HUES48 (cell line): ENCODE measurements at regions not wholly inside any gene's neighbourhood (a gene's known extent, or its start where the extent isn't known, plus 50 kb on each side); places are given as distances from the start of the nearest gene placed in this dataset.

Experiments
- H3K27ac ChIP-seq: one replicate; pipeline ENCODE4 v1.7.0; 2013; ENCODE audit warnings: low read depth, low read length, inconsistent platforms
- H3K27me3 ChIP-seq: 2 replicates; pipeline ENCODE4 v1.6.1; 2013; ENCODE audit warnings: mild to moderate bottlenecking, low read length; ENCODE audit not compliant: control insufficient read depth, insufficient read depth
- H3K36me3 ChIP-seq: 2 replicates; pipeline ENCODE4 v1.6.1; 2013; ENCODE audit warnings: low read length; ENCODE audit not compliant: control insufficient read depth, insufficient read depth
- H3K4me1 ChIP-seq: 2 replicates; pipeline ENCODE4 v1.6.1; 2013; ENCODE audit warnings: mild to moderate bottlenecking, low read length; ENCODE audit not compliant: control insufficient read depth, insufficient read depth
- H3K4me3 ChIP-seq: 2 replicates; pipeline ENCODE4 v1.5.1; 2013; ENCODE audit warnings: mild to moderate bottlenecking, low read depth, low read length
- H3K9ac ChIP-seq: 2 replicates; pipeline ENCODE4 v1.6.1; 2013; ENCODE audit warnings: mild to moderate bottlenecking, low read depth, low read length, moderate library complexity
- H3K9me3 ChIP-seq: 2 replicates; pipeline ENCODE4 v1.6.1; 2013; ENCODE audit warnings: low read length; ENCODE audit not compliant: control insufficient read depth, insufficient read depth

DNA sequence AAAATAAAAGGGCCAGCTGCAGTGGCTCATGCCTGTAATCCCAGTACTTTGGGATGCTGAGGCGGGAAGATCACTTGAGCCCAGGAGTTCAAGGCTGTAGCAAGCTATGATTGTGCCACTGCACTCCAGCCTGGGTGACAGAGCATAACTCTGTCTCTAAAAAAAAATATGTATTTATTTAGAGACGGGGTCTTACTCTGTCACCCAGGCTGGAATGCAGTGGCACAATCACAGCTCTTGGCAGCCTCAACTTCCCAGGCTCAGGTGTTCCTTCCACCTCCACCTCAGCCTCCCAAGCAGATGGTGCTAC lies 179.3 kb upstream of the ATF7IP start:
- Histone ChIP-seq H3K4me3 (no peak overlapping the region), H3K27ac (no peak overlapping the region), H3K4me1 (no peaks in the 10 kb centered on the region), H3K36me3 (no peaks in the 10 kb centered on the region), H3K9ac (no peak overlapping the region), H3K27me3 (no peaks in the 10 kb centered on the region), H3K9me3 (no peaks in the 10 kb centered on the region)

DNA sequence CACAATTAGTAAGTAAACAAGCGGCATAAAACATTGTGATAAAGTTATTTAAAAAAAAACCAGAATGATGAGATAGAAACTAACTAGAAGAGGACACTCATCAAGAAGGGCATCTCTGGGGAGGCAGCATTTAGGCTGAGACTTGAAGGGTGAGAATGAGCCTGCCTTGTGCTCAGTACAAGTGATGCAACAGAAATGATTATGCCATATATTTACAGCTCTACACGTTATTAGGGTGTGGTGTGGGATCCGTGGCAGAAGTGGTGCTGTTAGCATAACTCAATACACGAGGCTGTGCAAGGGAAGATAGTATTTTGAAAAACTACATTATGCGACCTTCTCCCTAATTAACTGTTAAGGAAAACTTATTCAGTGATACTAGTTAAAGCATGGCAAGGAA lies 178.5 kb upstream of the ATF7IP start:
- H3K36me3 ChIP-seq = no peaks in the 10 kb centered on the region
- no peak overlapping the region for H3K9ac ChIP-seq
- no peaks in the 10 kb centered on the region for H3K27me3 ChIP-seq
- H3K9me3 ChIP-seq = no peaks in the 10 kb centered on the region
- no peak overlapping the region for H3K27ac ChIP-seq
- no peaks in the 10 kb centered on the region for H3K4me1 ChIP-seq
- H3K4me3 ChIP-seq = no peak overlapping the region

DNA sequence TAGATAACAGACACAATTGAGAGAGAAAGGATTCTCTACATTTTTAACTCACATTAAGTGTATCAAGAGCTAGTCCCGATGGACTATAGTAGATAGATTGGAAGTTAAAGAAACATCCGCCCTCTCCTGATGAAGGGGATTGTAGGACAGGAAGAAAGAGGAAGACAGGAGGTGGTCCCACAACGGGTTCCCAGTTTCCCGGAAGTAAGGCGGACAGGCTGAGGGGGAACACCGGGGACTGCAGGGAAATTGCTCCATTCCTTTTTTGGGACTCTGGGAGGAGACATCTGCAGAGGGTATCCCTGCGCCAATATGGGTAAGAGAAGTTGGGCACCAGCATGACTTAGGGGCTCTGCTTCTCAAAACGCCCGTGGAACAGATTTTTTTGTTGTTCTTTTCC lies 177.5 kb upstream of the ATF7IP start:
- Histone ChIP-seq H3K36me3 (no peaks in the 10 kb centered on the region), H3K27me3 (no peaks in the 10 kb centered on the region), H3K9ac (no peak overlapping the region), H3K27ac (no peak overlapping the region), H3K9me3 (no peaks in the 10 kb centered on the region), H3K4me3 (no peak overlapping the region), H3K4me1 (no peaks in the 10 kb centered on the region)

DNA sequence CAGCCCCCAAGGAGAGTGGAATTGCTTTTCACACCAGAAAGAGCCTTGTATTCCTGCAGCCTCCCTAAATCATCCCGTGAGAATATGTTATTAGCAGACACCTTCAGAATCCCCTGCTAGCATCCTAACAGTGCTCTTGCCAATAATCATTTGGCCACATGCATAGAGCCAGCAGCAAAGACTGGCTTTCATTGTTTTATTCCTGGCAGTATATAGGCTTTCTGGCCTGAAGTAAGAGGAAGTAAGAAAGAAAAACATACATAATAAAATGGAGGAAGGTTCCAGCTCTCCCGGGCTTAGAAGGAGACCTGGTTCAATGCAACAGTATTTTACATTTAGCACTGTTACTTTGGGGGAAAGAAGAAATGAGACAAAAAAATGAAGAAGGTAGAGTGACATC lies 176.7 kb upstream of the ATF7IP start:
- Histone ChIP-seq H3K4me3 (no peak overlapping the region), H3K9me3 (no peaks in the 10 kb centered on the region), H3K27me3 (no peaks in the 10 kb centered on the region), H3K36me3 (no peaks in the 10 kb centered on the region), H3K4me1 (no peaks in the 10 kb centered on the region; the same call in 1 of the 2 replicates), H3K27ac (no peak overlapping the region), H3K9ac (no peak overlapping the region)

DNA sequence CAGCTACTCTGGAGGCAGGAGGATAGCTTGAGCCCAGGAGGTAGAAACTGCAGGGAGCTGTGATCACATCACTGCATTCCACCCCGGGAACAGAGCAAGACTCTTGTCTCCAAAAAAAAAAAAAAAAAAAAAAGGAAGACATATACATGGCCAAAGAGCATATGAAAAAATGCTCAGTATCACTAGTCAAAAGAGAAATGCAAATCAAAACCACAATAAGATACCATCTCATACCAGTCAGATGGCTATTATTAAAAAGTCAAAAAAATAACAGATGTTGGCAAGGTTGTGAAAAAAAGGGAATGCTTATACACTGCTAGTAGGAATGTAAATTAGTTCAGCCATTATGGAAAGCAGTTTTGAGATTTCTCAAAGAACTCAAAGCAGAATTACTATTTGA lies 174.8 kb upstream of the ATF7IP start:
- Histone ChIP-seq H3K4me1 (peaks cover 11% of the 10 kb centered on the region), H3K4me3 (no peak overlapping the region), H3K9me3 (no peaks in the 10 kb centered on the region)

DNA sequence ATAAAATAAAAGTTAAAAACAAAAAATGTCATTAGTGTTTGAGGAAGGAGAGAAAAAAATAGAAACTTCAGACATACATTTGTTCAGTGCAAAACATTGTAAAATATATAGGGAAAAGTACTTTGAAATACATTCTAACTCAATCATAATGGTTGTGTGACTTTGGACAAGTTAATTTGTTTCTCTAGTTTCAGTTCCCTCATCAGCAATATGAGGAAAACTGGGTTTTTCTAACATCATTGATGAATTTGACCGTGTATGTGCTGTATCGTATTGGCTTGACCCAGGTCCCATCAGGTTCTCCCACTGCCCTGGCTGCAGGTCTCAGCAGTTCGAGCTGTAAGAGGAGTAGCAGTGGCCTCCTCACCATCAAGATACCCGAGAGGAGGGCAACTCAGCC lies 173.9 kb upstream of the ATF7IP start:
- no peaks in the 10 kb centered on the region for H3K9me3 ChIP-seq
- H3K36me3 ChIP-seq = no peaks in the 10 kb centered on the region
- H3K4me3 ChIP-seq = no peak overlapping the region
- H3K4me1 ChIP-seq = peaks cover 11% of the 10 kb centered on the region
- H3K27ac ChIP-seq = no peak overlapping the region
- no peak overlapping the region for H3K9ac ChIP-seq
- no peaks in the 10 kb centered on the region for H3K27me3 ChIP-seq

More for the DNA sequence above, 174.8 kb upstream of the ATF7IP start:
- Histone ChIP-seq H3K9ac (no peak overlapping the region), H3K27ac (no peak overlapping the region), H3K36me3 (no peaks in the 10 kb centered on the region), H3K27me3 (no peaks in the 10 kb centered on the region)

DNA sequence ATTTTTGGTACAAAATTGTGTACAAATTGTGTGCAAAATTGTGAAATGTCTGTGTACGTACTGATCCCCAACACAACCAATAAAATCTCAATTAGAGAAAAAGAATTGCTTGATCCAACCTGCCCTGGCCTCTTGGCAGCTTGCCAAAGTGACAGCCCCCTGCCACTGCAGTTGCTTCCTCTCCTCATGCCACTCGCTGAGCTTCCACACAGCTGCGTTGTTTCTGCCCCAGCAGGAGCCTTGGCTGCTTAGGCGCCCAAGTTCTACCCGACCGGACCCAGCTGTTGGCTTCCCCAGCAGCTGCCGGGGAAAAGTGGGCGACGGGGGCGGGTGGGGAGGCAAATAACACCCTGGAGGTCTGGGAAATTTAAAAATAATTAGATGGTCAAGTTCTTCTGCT lies 171.8 kb upstream of the ATF7IP start:
- Histone ChIP-seq H3K27ac (no peak overlapping the region), H3K9ac (no peak overlapping the region), H3K36me3 (no peaks in the 10 kb centered on the region), H3K4me3 (no peak overlapping the region), H3K9me3 (no peaks in the 10 kb centered on the region), H3K4me1 (peaks cover 11% of the 10 kb centered on the region), H3K27me3 (no peaks in the 10 kb centered on the region)

DNA sequence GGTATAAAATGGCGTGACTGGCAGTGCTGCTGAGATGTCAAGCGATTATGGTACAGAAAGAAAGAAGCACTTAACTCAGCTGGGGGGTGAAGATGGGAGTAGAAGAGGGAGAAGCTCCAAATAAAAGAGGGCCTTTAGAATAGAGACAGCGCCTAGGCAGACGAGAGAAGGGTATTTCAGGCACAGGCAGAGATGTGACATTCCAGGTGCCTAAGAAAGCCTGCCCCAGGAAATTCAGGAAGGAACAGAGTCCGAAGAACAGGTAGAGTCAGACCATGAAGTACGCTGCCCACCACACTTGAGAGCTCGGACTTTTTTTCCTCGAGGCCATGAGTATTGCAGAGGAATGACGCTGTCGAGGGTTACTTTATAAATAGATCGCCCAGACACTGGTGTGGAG lies 170.9 kb upstream of the ATF7IP start:
- Histone ChIP-seq H3K4me1 (peaks cover 11% of the 10 kb centered on the region), H3K9ac (no peak overlapping the region), H3K27me3 (no peaks in the 10 kb centered on the region), H3K4me3 (no peak overlapping the region), H3K27ac (no peak overlapping the region), H3K9me3 (no peaks in the 10 kb centered on the region), H3K36me3 (no peaks in the 10 kb centered on the region)

DNA sequence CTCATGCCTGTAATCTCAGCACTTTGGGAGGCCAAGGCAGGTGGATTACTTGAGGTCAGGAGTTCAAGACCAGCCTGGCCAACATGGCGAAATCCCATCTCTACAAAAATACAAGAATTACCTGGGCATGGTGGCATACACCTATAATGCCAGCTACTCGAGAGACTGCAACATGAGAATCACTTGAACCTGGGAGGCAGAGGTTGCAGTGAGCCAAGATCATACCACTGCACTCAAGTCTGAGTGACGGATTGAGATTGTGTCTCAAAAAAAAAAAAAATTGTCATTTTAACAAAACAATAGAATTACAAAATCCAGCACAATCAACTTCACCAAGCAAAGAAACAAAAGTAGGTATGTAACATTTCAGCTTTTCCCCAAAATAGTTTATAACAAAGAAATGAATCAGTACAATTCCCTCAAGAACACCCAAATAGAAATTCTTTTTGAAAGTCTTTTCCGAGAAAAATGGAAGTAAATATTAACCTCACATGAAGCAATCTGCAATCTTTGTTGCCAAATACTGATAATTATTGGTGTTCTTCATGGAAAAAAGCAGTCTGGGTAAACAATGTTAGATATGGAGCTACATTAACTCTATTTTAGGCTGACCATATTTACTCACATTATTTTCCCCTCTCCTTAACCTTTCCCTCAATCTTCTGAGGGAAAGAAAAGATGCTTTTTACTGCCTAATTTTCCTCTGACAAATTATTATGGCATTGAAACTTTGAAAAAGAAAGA lies 165.9 kb upstream of the ATF7IP start:
- Histone ChIP-seq H3K4me1 (peaks cover 4% of the 10 kb centered on the region; the same call in 1 of the 2 replicates), H3K36me3 (no peaks in the 10 kb centered on the region), H3K9ac (no peak overlapping the region), H3K27ac (no peak overlapping the region), H3K4me3 (no peak overlapping the region), H3K9me3 (no peaks in the 10 kb centered on the region), H3K27me3 (no peaks in the 10 kb centered on the region)

DNA sequence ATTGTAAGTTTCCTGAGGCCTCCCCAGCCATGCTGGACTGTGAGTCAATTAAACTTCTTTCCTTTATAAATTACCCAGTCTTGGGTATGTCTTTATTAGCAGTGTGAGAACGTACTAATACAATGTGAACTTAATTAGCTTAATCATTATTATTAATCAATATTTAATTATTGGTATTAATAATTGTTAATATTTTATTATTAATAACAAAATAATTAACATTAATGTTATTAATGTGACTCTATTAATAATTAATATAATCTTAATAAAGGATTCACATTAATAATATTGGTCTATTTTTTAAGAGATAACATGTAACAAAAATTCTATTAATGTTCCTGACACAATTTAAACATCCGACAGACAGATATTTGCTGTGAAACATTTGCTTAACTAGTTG lies 164.9 kb upstream of the ATF7IP start:
- Histone ChIP-seq H3K27ac (no peak overlapping the region), H3K9ac (no peak overlapping the region), H3K27me3 (no peaks in the 10 kb centered on the region), H3K4me3 (no peak overlapping the region), H3K4me1 (no peaks in the 10 kb centered on the region), H3K36me3 (no peaks in the 10 kb centered on the region), H3K9me3 (no peaks in the 10 kb centered on the region)

DNA sequence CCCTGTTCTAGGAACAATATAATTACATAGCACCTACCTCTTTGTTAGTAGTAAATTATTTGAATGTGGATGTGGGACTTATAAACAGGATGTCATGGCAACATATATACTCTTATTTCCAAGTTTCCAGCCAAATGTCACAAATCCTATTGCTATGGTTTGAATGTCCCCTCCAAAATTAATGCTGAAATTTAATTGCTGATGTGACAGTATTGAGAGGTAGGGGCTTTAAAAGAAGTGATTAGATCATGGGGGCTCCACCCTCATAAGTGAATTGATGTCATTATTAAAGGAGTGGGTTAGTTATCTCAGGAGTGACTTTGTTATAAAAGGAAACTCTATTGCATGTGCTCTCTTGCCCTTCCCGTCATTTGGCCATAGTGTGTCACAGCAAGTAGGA lies 164.2 kb upstream of the ATF7IP start:
- Histone ChIP-seq H3K4me3 (no peak overlapping the region), H3K4me1 (no peaks in the 10 kb centered on the region), H3K27ac (no peak overlapping the region), H3K36me3 (no peaks in the 10 kb centered on the region), H3K9me3 (no peaks in the 10 kb centered on the region), H3K9ac (no peak overlapping the region), H3K27me3 (no peaks in the 10 kb centered on the region)
